Activated naive CD8-positive, alpha-beta T cell treated with anti-CD3 and anti-CD28 coated beads for 36 hours (primary cell): ENCODE measurements at regions not wholly inside any gene's neighbourhood (a gene's known extent, or its start where the extent isn't known, plus 50 kb on each side); places are given as distances from the start of the nearest gene placed in this dataset.

Source experiments
- DNase-seq: peaks from one replicate; pipeline ENCODE4 v3.0.0; 2021
- H3K27ac Mint-ChIP-seq: one replicate; pipeline ENCODE4 v1.8.0; 2022; ENCODE audit warnings: mild to moderate bottlenecking, moderate library complexity, mixed read lengths
- H3K27me3 Mint-ChIP-seq: one replicate; pipeline ENCODE4 v1.8.0; 2022; ENCODE audit warnings: mild to moderate bottlenecking, mixed read lengths
- H3K36me3 Mint-ChIP-seq: one replicate; pipeline ENCODE4 v1.8.0; 2021; ENCODE audit warnings: mild to moderate bottlenecking, mixed read lengths
- H3K4me1 Mint-ChIP-seq: one replicate; pipeline ENCODE4 v1.8.0; 2021; ENCODE audit warnings: mixed read lengths
- H3K4me3 Mint-ChIP-seq: one replicate; pipeline ENCODE4 v1.8.0; 2022; ENCODE audit warnings: mild to moderate bottlenecking, moderate library complexity, mixed read lengths
- H3K9me3 Mint-ChIP-seq: one replicate; pipeline ENCODE4 v1.8.0; 2022; ENCODE audit warnings: mixed read lengths

DNA sequence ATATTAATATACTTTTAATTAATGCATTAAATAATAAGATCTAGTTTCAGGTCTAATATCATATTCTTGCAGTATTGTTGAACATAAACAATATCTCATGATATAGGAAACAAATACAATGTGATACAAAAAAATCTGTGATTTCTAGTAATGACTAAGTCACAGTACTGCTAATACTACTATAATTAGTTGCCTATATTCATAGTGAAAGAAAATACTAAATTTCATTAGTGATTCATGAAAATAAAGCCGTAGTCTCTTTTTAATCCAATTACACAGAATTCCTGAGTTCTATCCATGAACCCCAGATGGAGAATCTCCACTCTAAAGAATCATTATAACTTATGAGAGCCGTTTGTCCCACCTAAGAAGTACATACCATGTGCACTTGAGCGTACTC lies 266.3 kb upstream of the ACVR2A start:
- DNase-seq, result no peak
- Mint-ChIP-seq H3K4me3 (no peak overlapping the region), H3K9me3 (peaks cover 9% of the 10 kb centered on the region), H3K36me3 (no peaks in the 10 kb centered on the region), H3K27ac (no peak overlapping the region), H3K4me1 (no peaks in the 10 kb centered on the region), H3K27me3 (no peaks in the 10 kb centered on the region)

DNA sequence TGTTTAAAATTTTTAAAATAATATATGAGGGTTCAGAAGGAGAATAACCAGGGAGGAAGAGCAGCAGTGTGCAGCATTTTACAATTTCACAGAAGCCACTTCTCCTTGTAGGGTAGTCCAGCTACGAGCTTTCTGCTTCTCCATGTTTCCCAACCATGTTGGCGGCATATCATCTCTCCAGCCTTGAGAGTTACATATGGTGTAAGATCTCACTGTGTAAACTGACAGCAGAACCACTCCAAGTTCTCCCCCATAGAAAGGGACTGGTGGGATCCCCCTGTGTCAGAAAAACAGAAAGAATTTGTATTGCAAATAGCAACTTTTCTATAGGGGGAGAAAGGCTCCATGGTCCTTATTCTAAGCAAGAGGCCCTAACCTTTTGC lies 266.8 kb upstream of the ACVR2A start:
- Mint-ChIP-seq H3K4me1 (no peaks in the 10 kb centered on the region), H3K27ac (no peak overlapping the region), H3K9me3 (peaks cover 4% of the 10 kb centered on the region), H3K36me3 (no peaks in the 10 kb centered on the region), H3K4me3 (no peak overlapping the region), H3K27me3 (no peaks in the 10 kb centered on the region)
- DNase-seq, result no peak

DNA sequence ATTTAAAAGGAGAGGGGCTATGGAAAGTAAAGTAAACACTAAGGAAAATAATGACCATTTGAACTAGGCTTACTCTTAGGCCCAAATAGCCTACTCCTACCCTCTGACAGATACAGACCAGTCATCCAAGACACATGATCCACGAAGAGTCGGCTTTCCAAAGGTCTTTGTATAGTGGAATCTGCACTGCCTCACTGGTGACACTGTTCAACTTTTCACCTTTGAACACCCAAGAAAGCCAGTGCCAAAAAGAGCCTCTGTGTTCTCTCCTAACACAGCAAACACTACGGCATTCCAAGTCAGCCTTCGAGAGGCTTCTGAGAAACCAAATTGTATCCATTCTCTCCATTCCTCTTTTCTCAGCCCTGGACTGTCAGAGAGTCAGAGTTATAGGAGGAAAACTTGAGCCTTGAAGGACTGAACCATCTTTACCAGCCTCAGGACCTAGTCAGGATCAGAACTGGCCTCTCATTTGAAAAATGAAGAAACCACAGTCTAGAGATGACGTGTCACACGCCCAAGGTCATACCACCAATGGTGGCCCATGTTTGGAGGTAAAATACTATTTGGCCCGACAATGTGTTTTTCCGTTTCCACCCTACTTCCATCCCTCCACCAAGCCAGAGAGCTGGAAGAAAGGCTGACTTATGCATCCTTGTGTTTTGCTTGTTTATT lies 267.4 kb upstream of the ACVR2A start:
- no peak overlapping the region for H3K4me3 Mint-ChIP-seq
- H3K27me3 Mint-ChIP-seq, result no peaks in the 10 kb centered on the region
- DNase-seq, result no peak
- H3K9me3 Mint-ChIP-seq, result peaks cover 4% of the 10 kb centered on the region
- no peaks in the 10 kb centered on the region for H3K36me3 Mint-ChIP-seq
- H3K4me1 Mint-ChIP-seq, result no peaks in the 10 kb centered on the region
- H3K27ac Mint-ChIP-seq, result no peak overlapping the region

DNA sequence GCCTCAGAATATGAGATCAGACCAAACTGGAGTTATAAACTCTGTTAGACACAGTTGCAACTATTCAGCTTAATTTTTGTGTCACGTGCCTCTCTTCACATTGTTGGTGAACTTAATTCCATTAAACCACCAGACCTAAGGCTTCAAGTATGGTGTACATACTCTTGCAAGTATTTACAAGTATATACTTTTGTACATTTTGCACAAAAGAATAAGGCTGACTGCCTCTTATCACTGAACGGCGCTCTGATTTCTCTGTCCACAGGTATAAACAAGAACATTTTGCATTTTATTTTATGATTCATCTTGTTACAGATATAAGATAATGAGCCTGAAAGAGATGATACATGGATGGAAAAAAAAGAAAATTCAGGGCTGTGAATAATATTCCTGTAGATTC lies 269.7 kb upstream of the ACVR2A start:
- Mint-ChIP-seq H3K27ac (no peak overlapping the region), H3K4me1 (no peaks in the 10 kb centered on the region), H3K9me3 (no peaks in the 10 kb centered on the region), H3K4me3 (no peak overlapping the region), H3K27me3 (no peaks in the 10 kb centered on the region), H3K36me3 (no peaks in the 10 kb centered on the region)
- no peak for DNase-seq

DNA sequence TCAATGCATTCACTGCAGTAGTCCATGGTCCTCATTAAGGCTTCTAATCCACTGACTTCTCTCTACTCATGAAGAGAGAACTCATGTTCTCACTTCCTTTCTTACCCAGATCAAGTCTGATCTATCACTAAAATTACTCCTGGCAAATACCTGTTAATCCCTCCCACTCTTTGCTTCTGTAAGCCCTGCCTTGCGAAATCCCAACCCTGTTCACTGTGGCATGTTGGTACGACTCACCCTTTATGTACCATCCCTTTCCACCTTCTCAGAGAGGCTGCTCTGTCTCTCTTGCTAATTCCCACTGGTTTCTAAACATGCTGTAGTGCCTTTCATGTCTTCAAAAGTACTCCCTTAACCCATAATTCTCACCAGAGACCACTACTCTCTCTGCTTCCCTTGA lies 272.2 kb upstream of the ACVR2A start:
- H3K27me3 Mint-ChIP-seq, result no peaks in the 10 kb centered on the region
- H3K36me3 Mint-ChIP-seq, result no peaks in the 10 kb centered on the region

DNA sequence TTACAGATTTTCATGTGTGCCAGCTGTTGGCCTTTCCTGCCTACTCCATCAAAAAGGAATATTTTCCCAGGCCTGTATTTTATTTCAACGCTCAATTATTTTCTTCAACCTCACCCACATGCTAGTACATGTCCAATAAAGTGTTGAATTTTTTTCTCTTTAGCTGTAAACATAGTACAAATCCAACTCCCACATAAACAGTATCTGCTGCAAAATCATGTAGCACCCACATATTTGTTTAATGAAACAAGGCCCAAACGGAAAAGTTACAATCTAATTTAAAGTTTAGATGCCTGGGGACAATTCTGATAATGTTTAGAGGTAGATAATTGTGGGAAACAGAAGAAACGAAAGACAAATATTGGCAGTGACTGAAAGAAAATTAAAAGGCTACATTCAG lies 275.4 kb upstream of the ACVR2A start:
- Mint-ChIP-seq H3K36me3 (no peaks in the 10 kb centered on the region), H3K4me3 (no peak overlapping the region), H3K4me1 (no peaks in the 10 kb centered on the region), H3K27me3 (no peaks in the 10 kb centered on the region), H3K9me3 (no peaks in the 10 kb centered on the region), H3K27ac (no peak overlapping the region)
- no peak for DNase-seq

More for the DNA sequence above, 272.2 kb upstream of the ACVR2A start:
- no peak for DNase-seq
- H3K4me1 Mint-ChIP-seq, result no peaks in the 10 kb centered on the region
- H3K4me3 Mint-ChIP-seq, result no peak overlapping the region
- H3K27ac Mint-ChIP-seq, result no peak overlapping the region
- no peaks in the 10 kb centered on the region for H3K9me3 Mint-ChIP-seq

DNA sequence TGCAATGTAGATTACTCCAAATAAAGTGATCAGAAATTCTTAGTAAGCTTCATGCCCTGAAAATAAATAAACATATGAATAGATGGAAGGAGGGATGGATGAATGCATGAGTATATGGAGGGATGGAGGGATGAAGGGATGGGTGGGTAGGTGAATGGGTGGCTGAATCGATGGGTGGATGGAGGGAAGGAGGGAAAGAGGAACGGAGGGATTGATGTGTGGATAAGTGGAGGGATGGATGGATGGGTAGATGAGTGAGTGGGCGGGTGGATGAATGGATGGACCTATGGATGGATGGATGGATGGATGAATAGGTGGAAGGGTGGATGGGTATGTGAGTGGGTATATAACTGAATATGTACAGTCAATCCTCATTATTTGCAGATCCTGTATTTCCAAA lies 276.7 kb upstream of the ACVR2A start:
- Mint-ChIP-seq H3K36me3 (no peaks in the 10 kb centered on the region), H3K9me3 (no peaks in the 10 kb centered on the region), H3K27me3 (no peaks in the 10 kb centered on the region), H3K4me3 (no peak overlapping the region), H3K4me1 (no peaks in the 10 kb centered on the region), H3K27ac (no peak overlapping the region)
- no peak for DNase-seq

DNA sequence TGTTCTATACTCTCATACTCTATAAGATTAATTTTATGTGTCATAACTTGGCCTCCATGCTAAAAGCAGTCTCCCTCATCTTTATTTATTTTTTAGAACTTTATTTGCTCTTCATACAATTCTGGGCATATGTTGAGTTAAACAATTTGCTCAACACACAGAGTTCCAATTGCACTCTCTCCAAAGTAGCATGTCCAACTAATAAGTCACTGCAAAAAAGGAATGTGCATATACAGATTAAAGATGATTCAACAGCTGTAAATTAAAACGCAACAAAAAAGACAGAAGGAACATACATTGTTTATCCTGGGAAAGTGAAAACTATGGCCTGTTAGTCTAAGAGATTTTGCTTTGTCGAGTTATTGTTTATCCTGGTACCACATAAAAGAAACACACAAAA lies 277.7 kb upstream of the ACVR2A start:
- no peak for DNase-seq
- H3K4me3 Mint-ChIP-seq, result no peak overlapping the region
- no peak overlapping the region for H3K27ac Mint-ChIP-seq
- no peaks in the 10 kb centered on the region for H3K27me3 Mint-ChIP-seq
- no peaks in the 10 kb centered on the region for H3K36me3 Mint-ChIP-seq
- no peaks in the 10 kb centered on the region for H3K4me1 Mint-ChIP-seq
- H3K9me3 Mint-ChIP-seq, result no peaks in the 10 kb centered on the region

DNA sequence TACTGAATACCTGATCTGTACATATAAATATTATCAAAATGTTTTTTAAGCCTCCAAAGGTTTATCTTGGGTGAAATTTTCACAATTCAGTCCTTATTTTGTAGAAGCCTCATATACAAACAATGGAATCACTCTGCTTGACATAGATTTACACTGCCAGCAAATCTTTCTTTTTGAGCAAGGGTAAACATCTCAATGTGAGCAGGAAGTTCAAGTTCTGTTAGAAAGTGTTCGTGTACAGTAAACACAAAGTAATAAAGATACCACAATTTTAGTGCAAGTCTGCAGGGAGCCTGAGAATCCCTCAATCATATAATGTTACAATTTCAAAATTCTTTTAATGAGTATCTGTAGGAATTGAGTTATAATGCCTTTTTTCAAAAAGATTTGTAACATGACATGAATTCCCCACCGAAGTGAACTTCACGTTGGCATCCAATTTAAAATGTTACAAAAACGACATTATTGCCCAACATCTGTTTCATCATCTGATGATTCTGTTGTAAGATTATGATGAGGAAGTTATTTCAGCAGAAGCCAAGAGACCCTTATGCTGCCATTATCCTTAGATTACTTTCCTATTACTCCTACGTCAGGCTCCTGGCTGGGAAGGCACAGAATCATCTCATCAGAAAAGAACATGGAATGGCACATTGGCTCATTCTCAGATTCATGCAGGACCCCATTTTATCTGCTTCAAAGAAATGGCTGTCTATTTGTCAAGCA lies 283.9 kb upstream of the ACVR2A start:
- no peaks in the 10 kb centered on the region for H3K9me3 Mint-ChIP-seq
- H3K4me3 Mint-ChIP-seq, result no peak overlapping the region
- no peaks in the 10 kb centered on the region for H3K36me3 Mint-ChIP-seq
- H3K27me3 Mint-ChIP-seq, result no peaks in the 10 kb centered on the region
- no peaks in the 10 kb centered on the region for H3K4me1 Mint-ChIP-seq
- no peak overlapping the region for H3K27ac Mint-ChIP-seq
- DNase-seq, result no peak

DNA sequence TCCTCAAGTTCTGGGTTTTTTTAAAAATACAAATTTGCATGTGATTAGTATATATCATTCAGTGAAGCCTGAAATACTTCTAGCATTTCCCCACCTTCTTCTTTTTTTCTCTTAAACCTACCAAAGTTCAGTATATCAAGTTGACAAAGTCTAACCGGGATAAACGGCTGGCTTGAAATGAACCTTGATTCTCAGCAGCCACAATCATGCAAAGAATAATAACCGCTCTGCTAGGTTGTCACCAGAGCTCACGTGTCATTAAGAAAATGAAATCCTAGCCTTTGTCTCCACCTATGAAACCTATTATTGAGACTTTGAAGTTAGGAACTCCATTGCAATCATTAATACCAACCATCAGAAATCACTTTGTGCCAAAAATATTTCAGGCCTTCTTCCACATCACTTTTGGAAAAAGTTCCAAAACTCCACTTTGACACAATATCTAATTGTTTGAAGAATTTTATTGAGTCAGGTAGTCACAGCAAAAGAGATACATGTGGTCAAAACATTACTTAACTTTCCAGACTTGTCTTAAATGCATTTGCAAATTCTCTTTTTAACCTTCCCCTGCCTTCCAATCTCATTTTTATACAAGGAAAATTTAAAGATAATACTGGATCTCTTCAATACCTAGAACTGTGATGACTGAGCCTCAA lies 285.6 kb upstream of the ACVR2A start:
- H3K36me3 Mint-ChIP-seq, result no peaks in the 10 kb centered on the region
- no peaks in the 10 kb centered on the region for H3K4me1 Mint-ChIP-seq
- no peaks in the 10 kb centered on the region for H3K27me3 Mint-ChIP-seq
- DNase-seq, result no peak
- no peak overlapping the region for H3K4me3 Mint-ChIP-seq
- no peak overlapping the region for H3K27ac Mint-ChIP-seq
- no peaks in the 10 kb centered on the region for H3K9me3 Mint-ChIP-seq

DNA sequence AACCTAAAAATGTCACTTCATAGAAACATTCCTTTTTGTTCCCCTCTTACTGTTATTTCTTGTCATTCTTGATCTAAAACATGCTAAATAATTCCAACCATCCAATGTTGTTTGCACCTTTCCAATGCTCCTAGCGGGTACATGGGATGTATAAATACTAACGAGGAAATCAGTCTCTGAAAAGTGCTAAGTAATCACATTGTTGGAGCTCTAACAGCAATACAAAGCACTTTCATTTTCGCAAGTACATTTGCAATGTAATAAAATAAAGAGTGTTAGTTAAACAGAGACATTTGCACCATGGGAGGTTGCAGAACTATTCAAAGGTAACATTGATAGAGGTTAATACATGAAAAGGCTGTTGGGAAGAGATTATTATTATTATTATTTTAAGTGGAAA lies 286.2 kb upstream of the ACVR2A start:
- H3K4me3 Mint-ChIP-seq, result no peak overlapping the region
- no peaks in the 10 kb centered on the region for H3K4me1 Mint-ChIP-seq
- no peak overlapping the region for H3K27ac Mint-ChIP-seq
- no peaks in the 10 kb centered on the region for H3K36me3 Mint-ChIP-seq
- DNase-seq, result no peak
- no peaks in the 10 kb centered on the region for H3K9me3 Mint-ChIP-seq
- H3K27me3 Mint-ChIP-seq, result no peaks in the 10 kb centered on the region

DNA sequence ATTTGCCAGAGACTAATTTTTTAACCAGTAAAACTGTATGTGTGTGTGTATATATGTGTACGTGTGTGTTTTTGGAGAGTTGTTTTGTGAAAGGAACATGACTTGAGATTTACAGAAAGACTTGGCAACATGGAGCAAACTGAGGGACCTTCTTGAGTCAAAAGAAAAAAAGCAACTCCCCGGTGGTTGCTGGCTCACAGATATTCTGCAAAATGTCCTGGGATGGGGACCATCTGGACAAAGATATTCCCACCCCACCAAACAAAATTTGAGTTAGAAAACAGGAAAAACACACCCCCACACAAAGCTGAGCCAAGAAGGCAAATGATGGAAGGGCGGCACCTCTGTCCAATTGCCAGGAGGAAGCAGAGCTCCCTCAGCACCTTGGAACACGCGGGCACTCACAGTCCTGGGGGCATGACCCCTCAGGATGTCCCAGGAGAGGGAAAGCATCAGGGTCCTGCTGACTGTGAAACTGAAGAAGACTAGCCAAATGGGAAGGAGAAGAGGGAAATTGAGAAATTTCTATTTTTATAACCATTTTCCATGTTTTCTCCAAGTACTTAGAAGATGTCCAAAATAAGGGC lies 290.2 kb upstream of the ACVR2A start:
- no peak overlapping the region for H3K27ac Mint-ChIP-seq
- H3K4me1 Mint-ChIP-seq, result no peaks in the 10 kb centered on the region
- H3K27me3 Mint-ChIP-seq, result no peaks in the 10 kb centered on the region
- H3K36me3 Mint-ChIP-seq, result no peaks in the 10 kb centered on the region
- DNase-seq, result no peak
- H3K9me3 Mint-ChIP-seq, result no peaks in the 10 kb centered on the region
- H3K4me3 Mint-ChIP-seq, result no peak overlapping the region

DNA sequence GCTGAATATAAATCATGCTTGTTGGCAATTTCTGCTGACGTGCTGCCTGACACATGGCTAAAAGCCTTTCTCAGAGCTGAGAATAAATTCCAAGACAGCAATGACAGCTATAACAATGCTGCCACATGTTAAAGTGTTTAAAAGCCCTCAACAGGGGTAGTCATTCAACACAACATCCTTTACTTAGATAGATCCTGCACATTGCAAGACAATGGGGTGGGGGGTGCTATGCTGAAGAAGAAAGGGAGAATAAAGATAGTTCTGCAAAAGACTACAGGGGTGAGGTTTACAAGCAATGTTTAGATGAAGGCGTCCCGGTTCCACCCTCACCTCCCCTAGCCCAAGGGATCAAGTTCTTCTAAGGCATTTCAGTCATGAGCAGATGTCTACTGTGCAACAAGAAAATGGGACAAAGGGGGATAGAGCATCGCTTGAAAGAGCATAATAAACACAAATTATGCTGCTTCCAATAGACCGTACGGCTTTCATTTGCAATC lies 291.0 kb upstream of the ACVR2A start:
- Mint-ChIP-seq H3K4me1 (peaks cover 1% of the 10 kb centered on the region), H3K27ac (no peak overlapping the region), H3K9me3 (no peaks in the 10 kb centered on the region), H3K4me3 (no peak overlapping the region), H3K27me3 (no peaks in the 10 kb centered on the region), H3K36me3 (no peaks in the 10 kb centered on the region)
- DNase-seq, result no peak

DNA sequence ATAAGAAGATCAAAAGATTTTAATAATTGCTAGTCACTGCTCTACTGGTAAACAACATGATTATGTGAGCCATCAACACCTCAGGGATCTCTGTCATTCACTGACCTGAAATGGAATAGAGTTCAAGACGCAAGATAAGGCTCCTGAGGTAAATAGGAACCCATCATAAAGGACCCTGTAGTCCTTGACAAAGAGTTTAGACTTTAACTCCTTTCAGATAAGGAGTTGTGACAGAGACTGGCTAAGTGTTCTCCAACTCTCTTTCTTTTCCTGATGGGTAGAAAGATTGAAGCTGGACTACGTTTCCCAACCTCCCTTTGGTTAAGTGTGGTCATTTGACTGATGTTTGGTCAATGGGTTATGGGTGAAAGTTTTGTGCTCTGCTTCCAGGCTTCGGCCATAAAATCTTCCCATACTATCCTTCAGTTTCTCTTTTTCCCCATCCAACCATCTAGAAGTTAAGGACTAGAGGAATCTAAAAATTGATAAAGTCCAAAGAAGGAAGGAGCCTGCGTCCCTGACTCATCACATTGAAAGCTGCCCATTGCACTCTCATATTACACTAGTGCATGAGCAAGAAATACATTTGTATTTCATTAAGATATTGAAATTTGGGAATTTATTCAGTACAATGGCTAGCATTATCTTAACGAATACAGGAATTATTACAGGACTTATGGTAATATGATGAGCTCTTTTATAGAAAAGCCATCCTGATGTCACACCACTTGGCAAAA lies 293.7 kb upstream of the ACVR2A start:
- Mint-ChIP-seq H3K36me3 (no peaks in the 10 kb centered on the region), H3K9me3 (no peaks in the 10 kb centered on the region), H3K4me3 (no peak overlapping the region), H3K27me3 (no peaks in the 10 kb centered on the region), H3K4me1 (peaks cover 3% of the 10 kb centered on the region), H3K27ac (no peak overlapping the region)
- no peak for DNase-seq

DNA sequence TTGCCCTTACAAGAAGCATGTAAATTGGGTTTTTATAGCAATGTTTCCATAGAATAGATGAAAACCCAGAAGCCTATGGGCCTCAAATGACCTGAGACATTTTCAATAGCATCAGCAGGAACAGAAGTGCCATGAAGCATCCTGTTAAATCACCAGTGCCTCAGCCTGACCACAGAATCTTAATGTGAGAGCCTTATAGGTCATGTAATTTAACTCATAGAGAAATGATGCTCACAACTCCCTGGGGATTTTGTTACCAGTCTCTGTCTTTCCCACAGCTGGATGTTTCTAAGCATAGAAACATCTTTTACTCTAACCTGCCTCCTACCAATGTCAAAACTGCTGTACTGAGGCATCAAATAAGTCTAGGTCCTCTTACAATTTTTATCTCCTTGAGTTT lies 295.8 kb upstream of the ACVR2A start:
- DNase-seq, result no peak
- Mint-ChIP-seq H3K9me3 (no peaks in the 10 kb centered on the region), H3K4me3 (no peak overlapping the region)

More for the DNA sequence above, 295.8 kb upstream of the ACVR2A start:
- H3K27ac Mint-ChIP-seq, result no peak overlapping the region
- H3K36me3 Mint-ChIP-seq, result no peaks in the 10 kb centered on the region
- H3K4me1 Mint-ChIP-seq, result peaks cover 3% of the 10 kb centered on the region
- H3K27me3 Mint-ChIP-seq, result no peaks in the 10 kb centered on the region
